DND-41 (cell line): ENCODE measurements at regions not wholly inside any gene's neighbourhood (a gene's known extent, or its start where the extent isn't known, plus 50 kb on each side); places are given as distances from the start of the nearest gene placed in this dataset.

Experiments
- EZH2 ChIP-seq: IDR thresholded peaks from 3 replicates; pipeline ENCODE4 v1.6.1; 2012; ENCODE audit warnings: borderline replicate concordance, low read depth, mild to moderate bottlenecking, moderate library complexity, low read length, inconsistent platforms; ENCODE audit not compliant: severe bottlenecking
- TF ChIP-seq, protein P1 (sequence below): IDR thresholded peaks from 2 replicates; pipeline ENCODE4 v1.5.1; 2012; ENCODE audit warnings: borderline replicate concordance, low read length, moderate library complexity, mild to moderate bottlenecking; ENCODE audit not compliant: poor library complexity, severe bottlenecking; ENCODE audit errors: extremely low read depth

GRCh38 chr2:147141930-147142329 lies 702.9 kb upstream of the ACVR2A start:
- TF ChIP-seq, protein P1, sequence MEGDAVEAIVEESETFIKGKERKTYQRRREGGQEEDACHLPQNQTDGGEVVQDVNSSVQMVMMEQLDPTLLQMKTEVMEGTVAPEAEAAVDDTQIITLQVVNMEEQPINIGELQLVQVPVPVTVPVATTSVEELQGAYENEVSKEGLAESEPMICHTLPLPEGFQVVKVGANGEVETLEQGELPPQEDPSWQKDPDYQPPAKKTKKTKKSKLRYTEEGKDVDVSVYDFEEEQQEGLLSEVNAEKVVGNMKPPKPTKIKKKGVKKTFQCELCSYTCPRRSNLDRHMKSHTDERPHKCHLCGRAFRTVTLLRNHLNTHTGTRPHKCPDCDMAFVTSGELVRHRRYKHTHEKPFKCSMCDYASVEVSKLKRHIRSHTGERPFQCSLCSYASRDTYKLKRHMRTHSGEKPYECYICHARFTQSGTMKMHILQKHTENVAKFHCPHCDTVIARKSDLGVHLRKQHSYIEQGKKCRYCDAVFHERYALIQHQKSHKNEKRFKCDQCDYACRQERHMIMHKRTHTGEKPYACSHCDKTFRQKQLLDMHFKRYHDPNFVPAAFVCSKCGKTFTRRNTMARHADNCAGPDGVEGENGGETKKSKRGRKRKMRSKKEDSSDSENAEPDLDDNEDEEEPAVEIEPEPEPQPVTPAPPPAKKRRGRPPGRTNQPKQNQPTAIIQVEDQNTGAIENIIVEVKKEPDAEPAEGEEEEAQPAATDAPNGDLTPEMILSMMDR: no peak
- TF ChIP-seq EZH2: no peak
